ENCODE measurements at regions not wholly inside any gene's neighbourhood (a gene's known extent, or its start where the extent isn't known, plus 50 kb on each side); places are given as distances from the start of the nearest gene placed in this dataset.

DNA sequence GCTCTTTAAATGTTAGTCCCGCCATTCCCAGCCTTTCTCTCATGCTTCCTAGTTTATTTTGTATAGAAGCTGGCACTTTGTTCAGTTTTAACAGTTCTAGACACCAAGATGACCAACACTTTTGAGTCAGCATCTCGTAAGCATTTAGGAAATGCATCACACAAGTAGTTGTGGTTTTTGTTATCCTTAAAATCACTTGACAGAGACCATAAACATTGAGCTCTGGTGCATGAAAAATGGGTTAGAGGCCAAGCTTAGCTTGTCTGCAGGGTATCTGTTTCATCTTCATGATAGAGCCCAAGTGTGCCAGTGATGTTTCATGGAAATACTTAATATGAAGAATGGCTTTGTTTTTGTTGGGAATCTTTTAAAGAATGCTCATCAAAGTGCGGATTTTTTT lies 159.7 kb downstream of the DISP1 start:
- TF ChIP-seq CTCF (tag by site-specific recombination; IDR thresholded peaks at IDR 0.05), result no peak
- no peak for TF ChIP-seq ZNF114 (tag by site-specific recombination; IDR thresholded peaks at IDR 0.05)
- no peak for TF ChIP-seq ZNF707 (tag by site-specific recombination; IDR thresholded peaks at IDR 0.05)
- TF ChIP-seq, protein P1, sequence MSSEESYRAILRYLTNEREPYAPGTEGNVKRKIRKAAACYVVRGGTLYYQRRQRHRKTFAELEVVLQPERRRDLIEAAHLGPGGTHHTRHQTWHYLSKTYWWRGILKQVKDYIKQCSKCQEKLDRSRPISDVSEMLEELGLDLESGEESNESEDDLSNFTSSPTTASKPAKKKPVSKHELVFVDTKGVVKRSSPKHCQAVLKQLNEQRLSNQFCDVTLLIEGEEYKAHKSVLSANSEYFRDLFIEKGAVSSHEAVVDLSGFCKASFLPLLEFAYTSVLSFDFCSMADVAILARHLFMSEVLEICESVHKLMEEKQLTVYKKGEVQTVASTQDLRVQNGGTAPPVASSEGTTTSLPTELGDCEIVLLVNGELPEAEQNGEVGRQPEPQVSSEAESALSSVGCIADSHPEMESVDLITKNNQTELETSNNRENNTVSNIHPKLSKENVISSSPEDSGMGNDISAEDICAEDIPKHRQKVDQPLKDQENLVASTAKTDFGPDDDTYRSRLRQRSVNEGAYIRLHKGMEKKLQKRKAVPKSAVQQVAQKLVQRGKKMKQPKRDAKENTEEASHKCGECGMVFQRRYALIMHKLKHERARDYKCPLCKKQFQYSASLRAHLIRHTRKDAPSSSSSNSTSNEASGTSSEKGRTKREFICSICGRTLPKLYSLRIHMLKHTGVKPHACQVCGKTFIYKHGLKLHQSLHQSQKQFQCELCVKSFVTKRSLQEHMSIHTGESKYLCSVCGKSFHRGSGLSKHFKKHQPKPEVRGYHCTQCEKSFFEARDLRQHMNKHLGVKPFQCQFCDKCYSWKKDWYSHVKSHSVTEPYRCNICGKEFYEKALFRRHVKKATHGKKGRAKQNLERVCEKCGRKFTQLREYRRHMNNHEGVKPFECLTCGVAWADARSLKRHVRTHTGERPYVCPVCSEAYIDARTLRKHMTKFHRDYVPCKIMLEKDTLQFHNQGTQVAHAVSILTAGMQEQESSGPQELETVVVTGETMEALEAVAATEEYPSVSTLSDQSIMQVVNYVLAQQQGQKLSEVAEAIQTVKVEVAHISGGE (tag by site-specific recombination; conservative IDR thresholded peaks at IDR 0.05; ENCODE audit: low read depth), result no peak
- no peak for TF ChIP-seq ZNF302 (tag by site-specific recombination; IDR thresholded peaks at IDR 0.05; ENCODE audit: low read depth)
- no peak for TF ChIP-seq BCL11B (tag by site-specific recombination; IDR thresholded peaks at IDR 0.05; ENCODE audit: low read depth)
- no peak for TF ChIP-seq MYNN (tag by site-specific recombination; IDR thresholded peaks at IDR 0.05; ENCODE audit: borderline replicate concordance)
- TF ChIP-seq ZNF530 (tag by site-specific recombination; IDR thresholded peaks at IDR 0.05; ENCODE audit: low read depth), result no peak
- TF ChIP-seq ZNF837 (tag by site-specific recombination; IDR thresholded peaks at IDR 0.05), result no peak
- TF ChIP-seq, protein P2, sequence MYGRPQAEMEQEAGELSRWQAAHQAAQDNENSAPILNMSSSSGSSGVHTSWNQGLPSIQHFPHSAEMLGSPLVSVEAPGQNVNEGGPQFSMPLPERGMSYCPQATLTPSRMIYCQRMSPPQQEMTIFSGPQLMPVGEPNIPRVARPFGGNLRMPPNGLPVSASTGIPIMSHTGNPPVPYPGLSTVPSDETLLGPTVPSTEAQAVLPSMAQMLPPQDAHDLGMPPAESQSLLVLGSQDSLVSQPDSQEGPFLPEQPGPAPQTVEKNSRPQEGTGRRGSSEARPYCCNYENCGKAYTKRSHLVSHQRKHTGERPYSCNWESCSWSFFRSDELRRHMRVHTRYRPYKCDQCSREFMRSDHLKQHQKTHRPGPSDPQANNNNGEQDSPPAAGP (tag by site-specific recombination; IDR thresholded peaks at IDR 0.05), result no peak
- TF ChIP-seq ZNF223 (tag by site-specific recombination; IDR thresholded peaks at IDR 0.05), result no peak
- no peak for TF ChIP-seq ZNF610 (tag by site-specific recombination; IDR thresholded peaks at IDR 0.05; ENCODE audit: borderline replicate concordance)
- no peak for TF ChIP-seq ZNF138 (tag by site-specific recombination; IDR thresholded peaks at IDR 0.05; ENCODE audit: borderline replicate concordance)
